ENCODE measurements at regions not wholly inside any gene's neighbourhood (a gene's known extent, or its start where the extent isn't known, plus 50 kb on each side); places are given as distances from the start of the nearest gene placed in this dataset.

GRCh38 chr3:59284926-59285325 is 235.1 kb upstream of the CFAP20DC start:
- no peak for DNase-seq

DNA sequence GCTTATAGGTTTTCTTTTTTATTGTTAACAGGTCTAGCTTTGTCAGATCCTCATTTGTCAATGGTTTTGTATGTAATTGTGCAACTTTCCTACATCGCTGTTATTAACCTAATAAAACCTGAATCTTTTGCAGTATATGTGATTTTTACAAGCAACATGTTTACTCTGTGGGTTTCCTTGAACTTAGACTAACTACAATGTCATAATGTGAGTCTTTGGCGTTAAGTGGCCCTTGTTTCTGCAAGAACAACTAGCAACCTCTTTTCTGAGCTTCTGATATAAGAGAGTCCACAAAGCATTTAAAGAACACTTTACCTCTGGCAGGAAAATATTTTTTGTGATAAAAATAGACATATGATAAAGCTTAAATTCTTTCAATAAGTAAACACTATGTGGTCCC is 230.3 kb upstream of the CFAP20DC start:
- DNase-seq = no peak

DNA sequence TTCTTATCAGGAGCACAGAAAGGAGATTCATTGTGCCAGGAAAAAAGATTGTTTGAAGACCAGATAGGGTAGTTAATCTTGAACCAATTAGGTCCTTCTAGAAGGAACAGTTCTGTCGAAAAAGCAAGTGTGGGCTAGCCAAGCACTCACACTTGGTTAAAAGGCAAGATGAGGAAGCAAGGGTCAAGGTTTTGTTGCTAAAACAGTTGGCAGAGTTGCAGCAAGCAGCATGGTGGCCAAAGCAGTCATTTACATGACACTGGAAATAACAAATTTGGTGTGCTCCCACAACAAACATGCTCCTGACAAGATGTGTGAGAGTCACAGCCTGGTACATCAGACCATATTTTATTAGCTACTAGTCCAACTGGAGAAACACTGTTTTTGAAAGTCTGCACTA is 228.0 kb upstream of the CFAP20DC start:
- no peak for DNase-seq

- DNase-seq = no peak
These were observed 227.4 kb upstream of the CFAP20DC start for GRCh38 chr3:59277201-59277600.

DNA sequence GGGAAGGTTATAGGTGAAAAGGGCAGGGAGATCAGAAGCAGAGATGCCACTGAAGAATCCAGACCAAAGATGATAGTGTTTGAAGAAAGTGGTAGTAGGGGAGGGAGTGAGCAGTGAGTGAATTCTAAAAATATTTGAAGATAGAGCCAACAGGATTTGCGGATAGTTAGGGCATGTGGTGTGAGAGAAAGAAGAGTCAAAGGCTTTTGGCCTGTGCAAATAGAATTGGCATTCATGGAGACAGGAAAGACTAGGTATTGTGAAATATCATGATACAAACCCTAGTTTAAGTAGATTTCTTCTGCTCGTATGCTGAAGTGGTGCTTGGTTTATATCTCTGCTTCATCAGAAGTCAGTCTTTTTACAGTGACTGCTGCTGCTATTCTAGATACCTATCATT is 224.2 kb upstream of the CFAP20DC start:
- no peak for DNase-seq

DNA sequence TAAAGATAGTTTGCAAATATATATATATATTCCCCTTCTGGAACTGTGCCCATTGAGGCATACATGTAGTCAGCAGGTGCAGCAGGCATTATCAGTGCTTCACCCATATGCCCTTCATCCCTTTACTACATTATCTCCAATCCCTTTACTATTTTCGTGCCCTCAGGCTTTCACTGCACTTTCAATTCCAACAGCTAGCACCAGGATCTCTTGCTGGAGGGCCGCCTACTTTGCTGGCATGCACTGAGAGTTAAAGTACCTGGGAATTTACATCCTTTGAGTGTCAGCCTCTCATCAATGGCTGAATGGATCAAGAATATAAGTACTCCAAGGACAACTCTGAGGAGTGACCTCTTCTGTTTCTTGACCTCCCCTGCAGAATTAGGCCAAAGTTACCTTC is 222.1 kb upstream of the CFAP20DC start:
- DNase-seq = no peak

GRCh38 chr3:59270921-59271320 is 221.1 kb upstream of the CFAP20DC start:
- DNase-seq = no peak

DNA sequence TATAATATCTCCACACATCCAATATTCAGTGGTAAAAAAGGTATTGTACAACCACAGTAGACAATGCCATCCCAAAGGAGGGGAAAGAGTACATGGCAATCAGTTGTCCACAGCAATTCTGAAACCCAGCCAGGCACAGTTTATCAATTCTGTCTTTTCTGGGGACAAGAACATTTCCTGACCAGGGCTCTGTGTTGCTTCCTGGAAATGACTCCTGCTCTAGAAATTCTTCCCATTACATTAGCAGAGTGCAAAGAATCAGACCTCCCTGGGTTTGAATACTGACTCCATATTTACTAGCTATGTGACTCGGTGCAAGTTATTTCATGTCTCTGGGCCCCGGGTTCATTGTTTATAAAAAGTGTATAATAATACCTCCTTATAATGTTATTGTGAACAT is 220.4 kb upstream of the CFAP20DC start:
- DNase-seq = no peak

DNA sequence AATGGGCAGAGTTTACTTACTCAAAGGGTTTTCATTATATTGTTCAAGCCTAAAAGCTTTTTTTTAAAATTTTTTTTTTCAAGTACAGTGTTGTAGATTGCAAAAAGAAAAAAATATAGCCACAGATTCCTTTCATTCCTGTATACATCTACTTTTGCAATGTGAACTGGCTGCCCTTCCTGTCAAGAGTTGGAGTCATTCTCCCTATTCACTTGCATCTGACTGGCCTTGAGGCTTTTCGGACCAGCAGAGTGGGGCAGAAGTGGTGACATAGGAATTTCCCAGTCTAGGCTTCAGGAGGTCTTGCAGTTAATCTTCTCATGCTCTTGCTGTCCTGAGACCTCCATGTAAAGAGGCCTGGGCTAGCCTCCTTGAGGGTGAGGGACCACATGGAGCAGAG is 218.3 kb upstream of the CFAP20DC start:
- no peak for DNase-seq

DNA sequence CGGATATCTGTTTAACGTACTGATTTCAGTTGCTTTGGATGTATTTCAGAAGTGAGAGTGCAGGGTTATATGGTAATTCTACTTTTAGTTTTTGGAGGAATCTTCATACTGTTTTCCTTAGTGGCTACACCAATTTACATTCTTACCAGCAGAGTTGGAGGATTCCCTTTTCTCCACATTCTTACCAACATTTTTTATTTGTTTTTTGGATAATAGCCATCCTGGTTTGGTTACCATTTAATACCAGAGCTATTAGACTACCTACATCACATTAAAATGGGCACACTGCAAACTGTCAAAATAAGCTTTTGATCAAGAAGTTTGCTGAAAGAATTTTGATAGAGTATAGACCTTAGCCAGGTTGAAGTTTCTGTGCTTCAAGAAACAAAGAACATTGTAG is 217.2 kb upstream of the CFAP20DC start:
- DNase-seq = no peak

DNA sequence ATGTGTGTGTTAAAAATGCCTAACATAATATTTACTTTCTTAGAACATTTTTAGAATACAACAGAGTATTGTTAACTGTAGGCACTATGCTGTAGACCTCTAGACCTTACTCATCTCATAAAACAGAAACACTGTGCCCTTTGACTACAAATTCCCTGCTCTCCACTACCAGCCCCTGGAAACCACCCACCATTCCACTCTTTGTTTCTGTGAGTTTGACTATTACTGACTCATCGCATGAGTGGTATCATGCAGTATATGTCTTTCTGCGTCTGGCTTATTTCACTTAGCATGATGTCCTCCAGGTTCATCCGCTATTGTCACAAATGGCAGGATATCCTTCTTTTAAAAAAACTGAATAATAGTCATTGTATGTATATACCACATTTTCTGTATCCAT is 216.7 kb upstream of the CFAP20DC start:
- no peak for DNase-seq

GRCh38 chr3:59265566-59265965 is 215.7 kb upstream of the CFAP20DC start:
- DNase-seq = no peak

GRCh38 chr3:59264366-59264765 is 214.5 kb upstream of the CFAP20DC start:
- DNase-seq = no peak

- no peak for DNase-seq
These were observed 213.3 kb upstream of the CFAP20DC start for GRCh38 chr3:59263152-59263551.

DNA sequence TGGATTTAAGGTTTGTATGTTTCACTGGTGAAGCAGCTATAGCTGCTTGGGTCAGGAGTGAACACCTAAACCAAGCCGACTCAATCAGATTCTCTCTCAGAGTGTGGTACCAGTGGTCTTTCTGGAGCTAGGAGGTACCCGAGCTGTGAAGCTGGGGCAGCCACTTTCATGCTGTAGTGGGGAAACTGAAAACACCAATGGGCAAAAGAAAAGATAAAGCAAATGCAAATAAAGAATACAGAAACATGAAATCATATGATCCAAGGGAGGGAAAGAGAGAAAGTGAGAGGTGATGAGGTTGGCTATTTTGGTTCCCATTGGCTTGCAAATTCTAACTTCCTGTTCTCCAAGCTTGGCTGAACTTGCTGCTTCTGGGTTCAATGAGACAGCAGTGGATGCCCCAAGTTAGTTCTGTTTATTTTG is 212.3 kb upstream of the CFAP20DC start:
- no peak for DNase-seq

DNA sequence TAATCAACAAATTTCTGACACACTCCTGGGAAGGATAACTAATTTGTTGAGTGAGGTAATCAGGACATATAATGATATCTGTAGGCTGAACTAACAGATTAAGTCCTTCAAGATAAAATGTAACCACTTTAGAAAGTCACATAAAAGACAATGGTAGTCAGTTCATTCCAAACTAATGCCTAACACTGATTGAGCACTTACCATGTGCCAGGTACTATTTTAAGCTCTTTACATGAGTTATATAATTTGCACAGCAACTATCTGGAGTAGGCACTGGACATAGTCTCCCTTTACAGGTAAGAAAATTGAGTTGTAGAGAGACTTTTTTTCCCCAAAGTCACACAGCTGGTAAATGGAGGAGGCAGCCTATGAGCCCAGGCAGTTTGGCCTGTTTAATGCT is 211.2 kb upstream of the CFAP20DC start:
- DNase-seq = no peak

DNA sequence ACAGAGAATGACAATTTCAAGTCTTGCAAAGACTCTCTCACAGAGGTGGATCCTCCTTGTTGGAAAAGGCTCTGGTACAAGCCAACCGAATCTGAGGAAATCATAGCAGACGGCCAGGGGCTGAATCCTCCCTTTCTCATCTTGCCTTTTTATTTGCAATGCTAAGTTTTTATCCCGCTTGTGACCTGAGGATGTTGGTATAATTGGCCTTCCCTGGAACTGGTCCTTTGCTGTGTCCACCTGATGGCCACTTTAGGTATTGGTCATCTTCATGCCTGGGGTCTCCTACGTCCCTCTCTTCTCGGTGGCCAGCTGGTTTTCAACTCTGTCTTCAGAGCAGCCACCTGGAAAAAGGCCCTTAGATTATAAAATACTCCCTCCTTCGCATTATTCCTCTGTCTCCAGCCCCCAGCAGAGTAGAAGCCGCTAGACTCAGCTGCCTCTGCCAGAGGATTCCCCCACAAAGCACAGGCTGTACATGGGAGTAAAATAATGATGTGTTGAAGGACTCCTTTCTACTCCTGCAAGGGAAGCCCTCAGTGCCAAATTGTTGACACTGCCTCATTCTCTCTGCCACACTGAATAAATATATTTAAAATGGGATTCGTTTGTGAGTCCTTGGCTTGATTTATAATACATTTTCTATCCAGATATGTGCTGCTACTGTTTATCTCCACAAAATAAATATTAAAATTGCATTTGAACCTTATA is 208.9 kb upstream of the CFAP20DC start:
- no peak for DNase-seq

- DNase-seq = no peak
These were observed 207.7 kb upstream of the CFAP20DC start for GRCh38 chr3:59257506-59257905.

GRCh38 chr3:59256230-59256629 is 206.4 kb upstream of the CFAP20DC start:
- DNase-seq = no peak

GRCh38 chr3:59254976-59255375 is 205.2 kb upstream of the CFAP20DC start:
- DNase-seq = no peak

DNA sequence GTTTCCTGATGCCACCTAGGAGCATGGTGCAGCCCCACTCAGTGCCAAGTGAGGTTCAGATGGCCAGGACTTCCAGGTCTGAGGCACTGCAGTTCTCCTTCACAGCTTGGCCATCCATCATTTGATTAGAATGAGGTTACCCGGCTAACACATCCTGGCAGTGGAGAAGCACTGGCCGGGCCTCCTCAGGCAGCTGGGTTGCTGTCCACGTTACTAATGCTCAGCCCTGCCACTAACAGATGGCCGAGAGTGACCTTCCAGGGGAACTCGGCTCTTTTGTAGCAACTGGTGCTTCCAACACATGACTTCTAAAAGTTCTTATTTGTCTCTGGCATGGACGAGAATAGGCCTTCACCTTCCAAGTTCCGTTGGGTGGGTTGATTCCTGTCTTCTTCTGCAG is 204.6 kb upstream of the CFAP20DC start:
- DNase-seq = no peak

DNA sequence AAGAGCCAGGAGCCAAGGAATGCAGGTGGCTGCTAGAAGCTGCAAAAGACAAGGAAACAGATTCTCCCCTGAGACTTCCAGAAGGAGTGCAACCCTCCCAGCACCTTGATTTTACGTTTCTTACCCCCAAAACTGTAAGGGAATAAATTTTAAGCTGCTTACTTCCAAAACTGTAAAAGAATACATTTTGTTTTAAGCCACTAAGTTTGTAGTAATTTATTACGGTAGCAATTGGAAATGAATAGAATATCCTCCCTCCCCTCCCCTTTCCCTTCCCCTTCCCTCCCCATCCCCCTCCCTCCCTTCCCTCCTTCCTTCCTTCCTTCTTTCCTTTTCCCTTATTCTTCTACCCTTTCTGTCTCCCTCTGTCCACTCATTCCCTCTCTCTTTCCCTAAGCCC is 203.7 kb upstream of the CFAP20DC start:
- DNase-seq = no peak

- no peak for DNase-seq
These were observed 202.0 kb upstream of the CFAP20DC start for GRCh38 chr3:59251869-59252268.

DNA sequence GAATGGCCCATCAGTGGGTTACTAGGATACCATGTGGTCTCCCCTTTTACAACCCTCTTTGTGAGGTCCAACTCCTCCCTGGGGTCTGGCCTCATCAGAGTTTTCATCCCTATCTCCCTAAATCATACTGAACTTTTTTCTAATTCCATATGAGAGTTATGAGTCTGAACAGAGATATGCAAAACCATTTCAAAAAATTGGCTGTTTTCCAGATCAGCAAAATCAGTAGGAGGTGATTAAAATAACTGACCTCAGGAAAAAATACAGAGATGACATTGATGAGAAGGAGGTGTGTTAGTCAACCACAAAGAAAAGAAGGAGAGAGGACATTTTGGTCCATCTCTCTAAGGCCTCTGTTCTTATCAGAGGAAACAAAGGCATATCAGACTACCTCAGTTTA is 200.8 kb upstream of the CFAP20DC start:
- DNase-seq = no peak

DNA sequence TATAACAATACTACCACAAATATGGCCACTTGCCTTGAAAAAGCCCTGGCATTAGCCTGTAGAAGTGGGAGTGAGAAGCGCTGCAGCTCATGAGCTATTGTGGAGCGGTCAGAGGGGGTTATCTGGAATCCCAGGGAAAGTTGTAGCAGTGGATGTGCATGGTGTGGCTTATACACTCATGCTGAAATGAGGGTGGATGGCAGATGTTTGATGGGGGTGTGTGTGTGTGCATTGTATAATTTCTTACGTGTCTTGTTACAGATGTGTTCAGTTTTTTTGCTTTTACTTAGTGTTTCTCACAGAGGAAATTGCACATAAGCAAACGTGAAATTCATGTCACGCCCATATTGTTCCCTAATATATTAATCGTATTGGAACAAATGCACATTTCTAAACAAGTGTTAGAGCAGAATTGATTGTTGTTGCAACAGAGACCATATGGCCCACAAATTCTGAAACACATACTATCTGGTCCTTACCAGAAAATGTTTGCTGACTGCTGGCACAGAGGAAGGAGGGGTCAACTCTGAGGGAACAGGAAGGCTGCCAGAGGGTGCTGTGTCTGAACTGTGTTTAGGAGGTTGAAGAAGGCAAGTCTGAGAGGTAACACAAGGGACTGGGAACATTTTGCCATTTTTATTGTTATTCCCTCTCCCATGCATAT is 200.0 kb upstream of the CFAP20DC start:
- DNase-seq = no peak
